ENCODE measurements at regions not wholly inside any gene's neighbourhood (a gene's known extent, or its start where the extent isn't known, plus 50 kb on each side); places are given as distances from the start of the nearest gene placed in this dataset.

DNA sequence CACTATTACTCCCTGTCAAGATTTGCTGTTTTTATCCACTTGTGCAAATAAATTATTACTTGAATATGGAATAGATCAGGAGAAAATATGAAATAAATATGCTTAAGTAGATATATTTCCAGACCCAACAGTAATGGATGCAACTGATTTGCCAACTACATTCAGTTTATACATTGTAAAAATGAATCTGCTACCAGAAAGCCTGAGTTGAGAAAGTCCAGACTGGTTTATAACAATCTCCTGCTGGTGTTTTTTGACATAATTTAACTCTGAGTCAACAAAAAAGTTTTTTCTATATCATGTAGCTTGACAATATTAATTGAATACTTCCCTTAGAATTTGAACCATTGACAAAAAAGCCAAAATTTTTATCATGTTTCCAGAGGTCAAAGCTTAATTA is 265.8 kb upstream of the SEMA3D start:
- Histone ChIP-seq H3K27ac (ENCODE audit: low read depth in 1 of 2, low read length in 2 of 2) (no peak overlapping the region), H3K27me3 (ENCODE audit: control insufficient read depth in 4 of 4, insufficient read depth in 4 of 4, low read length in 3 of 4) (no peaks in the 10 kb centered on the region), H3K36me3 (ENCODE audit: control insufficient read depth in 4 of 4, insufficient read depth in 3 of 4, low read depth in 1 of 4, low read length in 3 of 4) (no peaks in the 10 kb centered on the region), H3K9me3 (ENCODE audit: control insufficient read depth in 4 of 4, low read length in 3 of 4) (no peaks in the 10 kb centered on the region), H3K4me1 (ENCODE audit: control insufficient read depth in 4 of 4, insufficient read depth in 4 of 4, low read length in 3 of 4) (peaks cover 0 to 2% (median 0%) of the 10 kb centered on the region in 4 donors), H3K4me3 (ENCODE audit: low read depth in 1 of 3, low read length in 3 of 3) (no peak overlapping the region), H3K9ac (ENCODE audit: low read depth in 1 of 2, low read length in 2 of 2) (no peak overlapping the region)
- no peak for DNase-seq (ENCODE audit: low spot score)
- TF ChIP-seq NR2F2 (IDR thresholded peaks at IDR 0.05) (no peak), ZBTB33 (IDR thresholded peaks at IDR 0.05) (no peak), RXRA (IDR thresholded peaks at IDR 0.05) (no peak), JUND (IDR thresholded peaks at IDR 0.05) (no peak), FOXA1 (IDR thresholded peaks at IDR 0.05) (no peak), TAF1 (conservative IDR thresholded peaks at IDR 0.05) (no peak), SP1 (IDR thresholded peaks at IDR 0.05) (no peak), YY1 (IDR thresholded peaks at IDR 0.05) (no peak), RAD21 (IDR thresholded peaks at IDR 0.05) (no peak), FOXA2 (IDR thresholded peaks at IDR 0.05) (no peak), EGR1 (IDR thresholded peaks at IDR 0.05; ENCODE audit: low read depth in 2 of 2) (no peak), HNF4G (IDR thresholded peaks at IDR 0.05) (no peak), GABPA (IDR thresholded peaks at IDR 0.05 in 1 of 2, conservative IDR thresholded peaks at IDR 0.05 in 1 of 2) (no peak), ATF3 (IDR thresholded peaks at IDR 0.05) (no peak), HNF4A (conservative IDR thresholded peaks at IDR 0.05) (no peak)
- TF ChIP-seq, protein P1, sequence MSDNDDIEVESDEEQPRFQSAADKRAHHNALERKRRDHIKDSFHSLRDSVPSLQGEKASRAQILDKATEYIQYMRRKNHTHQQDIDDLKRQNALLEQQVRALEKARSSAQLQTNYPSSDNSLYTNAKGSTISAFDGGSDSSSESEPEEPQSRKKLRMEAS (IDR thresholded peaks at IDR 0.05): no peak

- Histone ChIP-seq H3K4me1 (ENCODE audit: control insufficient read depth in 4 of 4, insufficient read depth in 4 of 4, low read length in 3 of 4) (no peaks in the 10 kb centered on the region), H3K9ac (ENCODE audit: low read depth in 1 of 2, low read length in 2 of 2) (no peak overlapping the region), H3K27ac (ENCODE audit: low read depth in 1 of 2, low read length in 2 of 2) (no peak overlapping the region), H3K9me3 (ENCODE audit: control insufficient read depth in 4 of 4, low read length in 3 of 4) (no peaks in the 10 kb centered on the region), H3K4me3 (ENCODE audit: low read depth in 1 of 3, low read length in 3 of 3) (no peak overlapping the region), H3K36me3 (ENCODE audit: control insufficient read depth in 4 of 4, insufficient read depth in 3 of 4, low read depth in 1 of 4, low read length in 3 of 4) (no peaks in the 10 kb centered on the region), H3K27me3 (ENCODE audit: control insufficient read depth in 4 of 4, insufficient read depth in 4 of 4, low read length in 3 of 4) (no peaks in the 10 kb centered on the region)
- TF ChIP-seq YY1 (IDR thresholded peaks at IDR 0.05) (no peak), CTCF (IDR thresholded peaks at IDR 0.05; ENCODE audit: low read depth, low read length, missing input control) (no peak), TAF1 (conservative IDR thresholded peaks at IDR 0.05) (no peak), HNF4A (conservative IDR thresholded peaks at IDR 0.05) (no peak), RAD21 (IDR thresholded peaks at IDR 0.05) (no peak), SP1 (IDR thresholded peaks at IDR 0.05) (no peak), JUND (IDR thresholded peaks at IDR 0.05) (no peak), ZBTB33 (IDR thresholded peaks at IDR 0.05) (no peak), RXRA (IDR thresholded peaks at IDR 0.05) (no peak), EGR1 (IDR thresholded peaks at IDR 0.05; ENCODE audit: low read depth in 2 of 2) (no peak), NR2F2 (IDR thresholded peaks at IDR 0.05) (no peak), HNF4G (IDR thresholded peaks at IDR 0.05) (no peak)
- TF ChIP-seq, protein P1 (IDR thresholded peaks at IDR 0.05): no peak
- DNase-seq (ENCODE audit: low spot score): no peak
- 86% methylated on average over 3 of the region's 3 CpGs for WGBS
Measured at GRCh38 chr7:85449478-85449877, 262.6 kb upstream of the SEMA3D start.

Measured in liver (tissue), 8 donors.